Dedifferentiated amniotic fluid mesenchymal stem cell (primary cell): ENCODE measurements at regions not wholly inside any gene's neighbourhood (a gene's known extent, or its start where the extent isn't known, plus 50 kb on each side); places are given as distances from the start of the nearest gene placed in this dataset.

Source experiments
- DNase-seq: peaks from one replicate; pipeline ENCODE4 v3.0.0-alpha.2; 2016; ENCODE audit errors: extremely low spot score

DNA sequence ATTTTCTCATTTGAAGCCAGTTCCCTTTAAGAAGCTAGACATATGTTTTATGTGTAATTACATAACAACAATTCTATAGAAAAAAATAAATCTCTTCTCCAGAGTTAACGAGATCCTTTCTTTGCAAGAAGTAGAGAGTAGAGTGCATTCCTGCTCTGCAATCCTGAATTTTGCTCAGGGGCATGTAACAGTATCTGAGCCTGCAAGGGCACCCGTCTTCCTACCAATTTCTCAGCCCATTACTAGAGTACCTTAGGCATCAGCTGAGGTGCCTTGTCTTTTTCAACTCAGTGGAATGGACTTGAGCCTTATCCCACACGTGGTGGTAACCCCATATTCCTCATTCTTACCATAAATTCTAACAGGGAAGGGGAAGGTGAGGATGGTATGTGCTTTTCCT is 205.9 kb downstream of the IKZF2 start:
- DNase-seq = no peak

DNA sequence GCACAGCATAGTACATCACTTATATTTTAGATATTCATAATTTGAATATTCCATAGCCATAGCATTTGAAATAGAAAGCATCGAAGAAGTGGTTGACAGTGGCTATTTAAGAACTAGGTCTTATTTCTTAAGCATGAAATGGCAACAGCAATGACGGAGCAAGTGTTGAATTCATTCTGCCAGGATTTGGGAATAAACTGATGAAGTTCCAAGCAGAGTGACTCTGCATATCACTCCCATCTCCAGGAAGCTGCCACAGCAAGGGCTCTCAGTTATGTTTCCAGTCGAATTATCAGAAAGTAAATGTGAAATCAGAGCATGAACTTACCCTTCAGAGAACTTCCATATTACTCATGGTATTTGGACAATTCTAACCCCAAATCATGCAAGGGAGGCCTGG is 208.1 kb downstream of the IKZF2 start:
- DNase-seq = no peak

DNA sequence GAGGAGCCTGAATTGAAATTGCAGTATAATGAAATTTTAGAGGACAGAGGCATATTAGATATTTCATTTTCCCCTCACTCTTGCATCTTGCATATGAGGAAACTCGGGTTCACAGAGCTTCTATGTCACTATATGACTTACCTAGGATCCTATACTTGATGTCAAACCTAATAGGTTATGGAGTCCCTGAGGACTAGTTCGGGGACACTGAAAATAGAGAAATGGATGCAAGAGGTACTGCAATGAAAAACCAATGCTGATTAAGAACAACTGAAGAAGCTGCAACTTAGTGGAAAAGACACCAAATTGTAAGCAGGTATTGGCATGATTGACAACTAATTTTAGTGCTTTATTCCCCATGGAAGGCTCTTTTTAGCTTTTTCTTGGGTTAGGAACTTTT is 210.1 kb downstream of the IKZF2 start:
- no peak for DNase-seq

DNA sequence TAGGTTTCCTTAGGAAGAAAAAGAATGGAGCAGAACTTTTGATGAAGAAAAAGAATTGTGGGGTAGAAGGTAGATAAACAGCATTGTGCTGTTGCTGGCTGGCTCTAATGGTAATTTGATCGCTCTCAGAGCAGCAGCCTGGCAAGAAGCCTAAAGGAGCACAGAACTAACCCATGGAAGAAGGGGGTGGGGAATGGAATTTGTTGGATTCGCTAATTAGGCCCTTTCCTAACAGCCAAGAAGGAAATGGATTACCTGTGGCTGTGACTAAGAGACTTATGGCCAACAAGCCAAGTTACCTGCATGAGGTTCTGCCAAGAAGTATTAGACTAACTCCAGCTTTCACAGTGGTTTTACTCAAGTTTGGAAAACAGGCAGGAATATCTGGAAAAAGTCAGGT is 210.6 kb downstream of the IKZF2 start:
- DNase-seq = peak; percentile 47

DNA sequence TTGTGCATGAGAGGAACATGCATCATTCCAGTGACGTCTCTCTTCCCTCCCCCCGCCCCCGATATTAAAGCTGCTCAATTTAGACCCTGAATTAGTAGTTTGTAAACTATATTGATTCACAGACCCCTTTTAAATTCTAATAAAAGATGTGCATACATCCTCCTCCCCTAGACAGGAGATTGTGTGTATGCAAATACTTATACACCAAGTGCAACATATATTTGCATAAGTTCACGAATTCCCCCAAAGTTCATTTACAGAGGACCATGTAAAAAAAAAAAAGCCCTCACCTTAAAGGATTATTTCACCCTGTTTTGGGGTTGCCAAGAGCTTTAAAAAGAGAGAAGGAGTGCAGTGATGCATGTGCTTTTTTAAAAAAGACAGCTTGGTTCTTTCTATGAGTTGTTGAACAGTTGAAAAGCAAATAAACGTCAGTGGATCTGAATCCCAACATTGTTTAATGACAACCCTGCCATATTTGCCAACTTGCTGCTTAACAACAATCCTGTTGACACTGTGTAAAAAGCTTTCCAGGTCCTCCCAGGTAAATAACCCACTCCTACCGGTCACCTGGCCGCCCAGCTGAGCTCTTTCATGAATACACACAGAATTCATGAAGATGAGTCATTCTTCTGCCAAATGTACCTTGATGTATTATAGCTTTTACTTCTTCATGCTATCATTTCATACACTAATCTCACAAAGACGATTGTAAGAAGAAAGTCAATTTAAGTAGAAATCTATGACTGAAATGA is 211.5 kb downstream of the IKZF2 start:
- no peak for DNase-seq

DNA sequence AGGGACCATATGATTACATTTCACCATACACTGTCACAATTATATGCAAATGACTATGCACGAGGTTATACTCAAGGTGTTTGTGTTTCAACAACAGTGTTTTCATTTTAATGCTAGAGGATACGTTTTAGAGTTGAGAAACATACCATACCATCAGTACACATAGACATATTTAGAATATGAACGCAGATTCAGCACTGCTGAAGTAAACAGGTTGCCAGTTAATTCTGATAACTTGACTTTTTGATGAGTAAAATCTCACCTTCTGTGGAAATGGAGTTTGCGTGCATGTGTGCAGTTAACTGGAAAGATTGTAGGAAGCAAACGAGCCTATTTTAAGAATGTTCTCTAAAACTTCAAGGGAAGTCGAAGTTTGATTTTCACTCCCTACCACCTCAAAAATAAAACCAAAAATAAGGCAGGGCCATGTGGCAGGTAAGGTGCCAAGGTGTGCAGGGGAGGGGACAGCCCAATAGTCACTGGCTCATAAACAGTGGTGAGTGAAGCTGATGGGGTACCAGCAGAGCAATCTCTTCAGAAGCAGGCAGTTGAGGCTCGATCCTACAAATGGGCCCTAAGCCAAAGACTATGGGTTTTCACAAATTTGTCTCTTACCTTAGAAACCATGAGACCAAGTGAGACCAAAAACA is 213.1 kb downstream of the IKZF2 start:
- DNase-seq = no peak

DNA sequence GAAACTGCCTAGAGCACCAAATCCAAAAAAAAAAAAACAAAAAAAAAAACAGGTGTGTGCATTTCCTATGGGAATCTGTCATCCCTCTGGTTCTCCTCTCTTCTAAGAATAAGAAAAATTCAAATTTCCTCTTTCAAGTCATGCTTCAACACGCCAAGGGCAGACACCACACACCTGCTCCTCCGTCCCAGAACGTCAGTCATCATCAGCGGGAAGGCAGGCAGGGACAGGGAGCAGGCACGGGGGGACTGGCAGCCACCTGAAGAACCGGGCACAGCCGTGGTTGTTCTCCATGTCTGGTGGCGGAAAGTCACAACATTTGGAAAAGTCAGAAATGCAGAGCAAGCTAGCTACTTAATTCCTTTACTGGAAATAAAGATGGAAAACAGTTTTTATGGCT is 214.8 kb downstream of the IKZF2 start:
- no peak for DNase-seq

DNA sequence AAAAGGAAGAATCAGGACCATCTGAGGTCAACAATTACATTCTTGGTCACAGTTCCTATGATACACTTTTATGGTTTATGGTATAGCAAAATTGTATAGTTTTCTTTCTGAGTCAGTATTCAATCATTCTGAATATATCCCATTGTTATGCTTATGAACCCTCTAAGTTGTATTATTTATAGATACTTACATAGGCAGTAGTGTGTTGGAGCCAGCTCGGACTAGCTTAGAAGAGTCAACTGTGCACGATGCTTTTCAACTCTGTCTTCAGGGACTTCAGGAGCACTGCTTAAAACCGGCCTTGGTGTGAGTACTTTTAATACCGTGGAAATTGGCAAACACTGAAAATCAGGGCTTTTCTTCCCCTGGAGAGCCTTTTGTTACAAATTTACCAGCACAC is 215.7 kb downstream of the IKZF2 start:
- DNase-seq = no peak

DNA sequence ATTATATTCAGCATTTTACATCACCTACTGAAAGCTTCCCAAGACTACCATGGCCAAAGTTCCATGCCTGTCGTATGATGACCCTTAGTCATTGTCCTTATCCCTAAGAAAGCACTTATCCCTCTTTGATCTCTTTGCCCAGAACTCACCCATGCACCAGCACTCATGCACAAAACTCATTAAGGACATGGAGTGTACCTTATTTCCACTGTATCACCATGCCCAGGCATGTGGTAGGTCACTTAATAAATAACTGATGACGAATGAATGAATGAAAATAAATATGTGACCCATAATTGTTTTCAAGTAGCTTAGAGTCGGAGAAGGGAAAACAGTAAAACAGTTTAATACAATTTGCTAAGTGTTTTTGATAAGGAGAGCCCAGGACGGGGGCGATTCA is 220.1 kb downstream of the IKZF2 start:
- no peak for DNase-seq

DNA sequence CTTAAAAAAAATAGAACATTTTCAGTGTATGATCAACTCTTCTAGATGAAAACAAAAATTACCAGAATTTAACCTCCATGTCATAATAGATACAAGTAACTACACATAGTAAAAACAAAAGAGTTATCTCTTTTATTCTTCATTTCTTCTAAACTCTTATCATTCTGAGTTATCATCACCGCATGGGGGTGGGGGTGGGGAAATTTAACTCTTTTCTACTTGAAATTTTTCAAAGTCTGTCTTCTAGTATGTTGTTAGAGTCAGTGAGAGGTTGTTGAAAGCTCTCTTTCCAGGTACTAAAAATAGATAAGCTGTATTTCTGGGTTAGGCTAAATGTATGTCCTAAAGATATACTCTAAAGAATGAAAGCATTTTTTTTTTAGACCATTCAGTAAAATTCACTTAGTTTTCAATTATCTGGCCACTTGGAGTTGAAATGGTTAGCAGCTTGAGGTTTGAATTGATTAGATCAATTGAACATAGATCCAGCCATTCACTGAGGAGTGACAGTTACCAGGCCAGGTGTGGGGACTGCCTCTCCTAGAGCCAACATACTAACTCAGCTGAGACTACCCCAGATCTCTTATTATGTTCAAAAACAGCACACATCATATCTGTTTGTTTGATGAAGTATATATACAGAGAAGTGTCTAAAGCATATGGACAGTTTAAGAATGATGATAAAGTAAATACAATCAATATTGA is 220.7 kb downstream of the IKZF2 start:
- DNase-seq = no peak

DNA sequence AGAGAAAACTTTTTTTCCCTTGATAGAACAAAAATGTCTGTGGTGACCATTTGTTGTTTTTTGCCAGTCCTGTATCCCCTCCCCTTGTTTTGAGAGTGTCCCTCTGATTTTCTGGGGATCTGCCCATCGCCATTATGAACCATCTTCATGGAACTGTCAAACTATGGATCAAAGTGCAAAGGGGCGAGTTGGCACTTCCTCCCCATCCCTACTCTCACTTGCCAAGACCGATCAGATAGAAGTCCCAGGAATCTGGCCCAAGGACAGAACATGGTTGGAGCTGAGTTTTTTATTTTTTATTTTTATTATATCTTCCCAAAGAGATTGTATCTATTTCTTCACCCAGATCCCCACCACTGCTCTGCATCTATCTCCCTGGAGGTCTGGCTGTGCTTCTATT is 221.4 kb downstream of the IKZF2 start:
- DNase-seq = no peak

DNA sequence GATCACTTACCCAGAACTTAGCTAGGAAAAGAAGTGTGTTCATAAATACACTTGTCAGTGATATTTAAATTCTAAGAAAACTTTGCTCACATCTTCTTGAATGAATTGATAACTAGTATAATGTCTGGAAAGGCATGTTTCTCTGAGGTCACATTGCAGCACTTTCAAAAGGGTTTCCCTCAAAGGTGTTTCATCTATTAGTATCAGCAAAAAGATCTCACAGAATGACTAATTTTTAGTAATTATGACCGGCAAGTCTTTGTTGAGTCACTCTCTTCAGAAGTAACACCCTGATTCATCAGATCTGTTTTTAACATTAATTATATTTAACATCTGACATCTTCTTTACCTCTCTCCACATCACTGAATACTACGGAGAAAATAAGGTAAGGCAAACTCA is 222.3 kb downstream of the IKZF2 start:
- no peak for DNase-seq

DNA sequence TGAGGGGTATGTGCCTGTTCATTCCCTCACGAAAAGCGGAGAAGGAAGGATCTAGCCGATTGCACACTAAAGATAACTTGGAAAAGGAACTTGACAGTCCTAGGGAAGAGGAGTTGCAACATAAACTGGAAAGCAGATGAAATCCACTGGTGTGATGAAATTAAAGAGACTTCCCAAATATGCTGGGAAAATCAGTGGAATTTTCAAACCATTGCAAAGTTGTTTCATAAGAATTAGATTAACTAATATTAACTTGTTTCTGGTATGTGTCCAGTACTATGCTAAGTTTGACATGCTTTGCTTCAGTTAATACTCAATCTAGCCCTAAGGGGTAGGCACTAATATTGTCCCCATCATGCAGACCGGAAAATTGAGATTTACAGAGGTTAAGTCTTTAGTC is 222.7 kb downstream of the IKZF2 start:
- DNase-seq = peak; percentile 52

DNA sequence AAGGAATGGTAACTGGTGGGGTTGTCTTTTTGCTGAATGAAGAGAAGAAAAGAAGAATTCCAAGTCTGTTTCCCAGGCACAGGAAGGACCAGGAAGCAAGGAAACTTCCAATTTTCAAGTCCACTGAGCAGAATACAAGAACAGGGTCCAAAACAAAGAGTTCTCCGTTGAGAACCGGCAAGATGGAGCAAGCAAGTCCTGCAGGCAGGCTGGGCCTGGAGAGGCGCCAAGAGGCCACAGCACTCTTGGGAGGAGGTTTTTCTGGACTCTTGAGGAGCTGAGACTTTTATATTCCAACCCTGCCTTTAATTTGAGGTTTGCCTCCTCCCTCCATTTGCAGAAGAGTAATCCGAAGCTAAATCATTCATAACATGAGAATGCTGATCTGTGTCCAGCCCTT is 224.5 kb downstream of the IKZF2 start:
- no peak for DNase-seq

DNA sequence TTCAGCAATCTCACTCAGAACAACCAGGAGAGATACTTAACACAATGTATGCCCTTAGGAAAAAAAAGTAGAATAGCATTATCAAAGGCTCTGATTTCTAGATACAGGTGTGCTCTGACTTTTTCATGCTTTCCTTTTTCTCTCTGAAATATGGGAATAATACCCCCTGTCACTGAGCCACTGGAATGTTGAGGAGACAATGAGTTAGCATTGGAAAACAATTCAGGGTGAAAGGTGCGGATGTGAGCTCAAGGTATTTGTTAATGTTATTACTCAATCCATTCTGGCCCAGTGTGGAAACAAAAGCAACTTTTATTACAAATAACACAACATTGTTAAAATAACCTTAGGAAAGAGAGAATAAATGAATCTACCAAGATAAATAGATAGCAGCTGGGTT is 228.0 kb downstream of the IKZF2 start:
- DNase-seq = no peak

DNA sequence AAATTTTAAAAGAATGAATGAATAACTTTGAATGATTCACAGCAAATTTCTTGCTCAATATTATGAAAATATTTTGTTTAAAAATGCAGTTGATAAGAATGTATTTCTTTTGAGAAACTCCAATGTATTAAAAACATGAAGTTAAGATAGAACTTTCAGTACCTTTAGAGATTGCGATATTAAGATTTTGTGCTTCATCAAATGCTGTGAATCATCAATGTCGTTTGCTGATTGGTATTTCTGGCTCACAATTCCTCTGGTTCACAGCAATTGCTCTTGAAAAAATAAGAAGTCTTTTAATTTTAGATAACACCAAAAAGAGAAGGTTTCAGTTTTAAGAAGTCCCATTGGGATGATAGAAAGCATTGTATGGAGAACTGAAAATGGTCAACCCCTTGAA is 228.7 kb downstream of the IKZF2 start:
- DNase-seq = no peak

DNA sequence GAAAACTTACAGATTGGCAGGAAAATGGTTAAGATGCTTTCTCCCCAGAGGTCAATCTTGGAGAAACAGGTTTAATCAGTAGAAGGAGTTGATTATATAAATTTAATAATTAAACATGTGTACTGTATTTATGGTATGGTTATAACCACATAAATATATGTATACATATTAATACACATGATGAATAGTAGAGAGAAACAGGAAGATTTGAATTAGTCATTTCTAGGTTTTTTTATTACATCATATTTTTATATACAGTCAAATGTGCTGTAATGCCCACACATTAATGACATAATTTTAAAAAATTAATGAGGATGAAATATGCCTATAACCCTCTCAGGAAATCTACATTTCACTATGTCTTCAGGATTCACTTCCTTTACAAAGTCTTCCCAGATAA is 229.7 kb downstream of the IKZF2 start:
- no peak for DNase-seq

DNA sequence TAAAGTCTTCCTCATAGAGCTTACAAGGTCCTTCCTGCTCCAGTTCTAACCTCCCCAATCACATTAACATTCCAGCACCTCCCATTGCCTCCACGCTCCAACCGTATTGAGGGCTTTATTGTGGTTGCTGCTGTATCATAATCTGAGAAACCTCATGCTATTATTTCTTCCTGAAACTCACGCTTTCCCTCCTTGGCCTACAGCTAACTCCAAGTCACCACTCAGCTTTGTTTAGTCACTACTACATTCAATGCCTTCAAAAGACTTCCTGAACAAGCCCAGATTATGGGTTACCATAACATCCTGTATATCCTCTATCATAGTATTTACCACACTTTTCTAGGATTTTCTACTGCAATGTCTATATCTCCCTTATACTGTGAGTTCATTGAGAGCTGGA is 230.4 kb downstream of the IKZF2 start:
- DNase-seq = no peak

DNA sequence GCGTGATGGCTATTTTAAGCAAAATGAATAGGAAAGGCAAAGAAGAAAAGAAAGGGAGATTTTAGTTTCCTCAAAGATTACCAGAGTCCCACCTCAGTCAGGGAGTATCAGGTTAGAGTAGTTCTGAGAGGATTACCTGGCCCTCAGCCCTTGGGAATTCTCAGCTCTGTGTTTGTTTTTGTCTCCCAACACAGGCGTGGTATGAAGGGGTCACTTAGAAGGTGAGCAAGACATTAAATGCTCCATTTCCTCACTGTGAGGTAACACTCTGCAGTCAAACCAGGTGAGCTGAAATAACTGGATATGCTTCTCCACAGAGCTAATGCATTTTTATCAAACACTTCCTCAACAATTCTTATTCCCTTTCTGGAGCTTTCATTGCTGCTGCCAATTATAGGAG is 232.2 kb downstream of the IKZF2 start:
- DNase-seq = no peak

DNA sequence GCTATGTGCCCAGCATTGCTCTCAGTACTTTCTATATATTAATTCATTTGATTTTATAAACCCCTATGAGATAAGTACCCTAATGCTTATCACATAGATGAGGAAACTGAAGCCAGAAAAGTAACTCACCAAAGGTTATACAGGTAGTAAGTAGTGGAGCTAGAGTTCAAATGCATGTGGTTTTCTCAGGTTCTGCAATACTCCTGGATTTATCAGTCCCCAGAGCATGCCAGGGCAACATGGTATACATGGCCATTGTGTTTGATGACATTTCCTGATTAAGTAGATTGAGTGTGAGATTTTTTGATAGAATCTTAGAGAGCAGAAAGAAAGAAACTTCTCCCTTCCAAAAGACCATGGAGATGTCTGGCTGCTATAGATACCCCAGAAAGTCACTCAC is 233.1 kb downstream of the IKZF2 start:
- DNase-seq = no peak

DNA sequence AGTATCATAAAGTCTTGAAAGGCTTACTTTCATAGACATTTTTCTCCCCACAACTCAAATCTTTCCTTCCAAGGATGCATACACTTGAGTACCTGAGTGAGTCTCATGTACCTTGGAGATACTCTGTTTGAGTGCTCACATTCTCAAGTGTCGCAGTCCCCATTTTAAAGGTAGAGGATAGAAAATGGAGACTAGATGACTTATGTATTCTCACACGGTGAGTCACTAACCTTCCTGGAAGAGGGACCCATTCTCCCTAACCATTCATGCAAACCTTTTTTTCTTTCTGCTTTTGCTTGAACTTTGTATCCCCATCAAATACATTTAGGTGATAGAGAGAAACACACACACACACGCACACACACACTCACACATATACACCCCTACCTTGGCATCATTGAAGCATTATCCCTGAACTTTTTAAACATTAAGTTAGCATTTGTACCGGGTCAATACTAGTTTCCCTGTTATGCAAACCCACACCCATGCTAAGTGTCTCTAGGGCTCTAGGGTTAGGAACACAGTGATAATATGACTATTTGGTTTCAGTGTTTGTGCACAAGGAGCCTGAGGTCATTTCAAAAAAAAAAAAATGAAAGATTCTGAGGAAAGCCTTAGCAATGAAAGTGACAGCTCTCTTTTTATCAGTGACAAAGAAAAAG is 236.2 kb downstream of the IKZF2 start:
- no peak for DNase-seq

DNA sequence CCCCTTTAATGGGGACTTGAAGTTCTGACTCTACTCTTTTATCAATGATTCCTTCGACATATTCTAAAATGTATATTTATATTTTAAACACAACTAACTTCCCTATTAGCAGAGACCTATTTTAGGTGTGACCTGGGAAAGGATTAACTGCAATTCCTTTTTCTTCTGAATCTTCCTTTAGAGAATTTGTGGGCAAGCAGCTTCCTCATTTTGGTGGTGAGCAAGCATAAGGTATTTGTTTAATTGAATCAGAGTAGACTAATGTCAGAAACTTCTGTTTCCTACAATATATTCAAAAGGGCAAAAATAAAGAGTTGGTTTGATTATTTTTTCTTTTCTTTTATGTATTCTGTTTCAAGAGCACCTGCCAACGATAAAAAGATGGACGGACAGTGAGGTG is 237.0 kb downstream of the IKZF2 start:
- DNase-seq = no peak
